ENCODE measurements at regions not wholly inside any gene's neighbourhood (a gene's known extent, or its start where the extent isn't known, plus 50 kb on each side); places are given as distances from the start of the nearest gene placed in this dataset.
A peak's percentile ranks its signal among the peaks of the same experiment; 100 is the strongest.

GRCh38 chr2:42913280-42913878 is 121.0 kb upstream of the HAAO start:
- no peak for DNase-seq (ENCODE audit: low read depth, low spot score)
- in situ Hi-C loops (cut with HindIII; ENCODE audit: low pct_unique_long_range_greater_than_20kb, low sequenced_read_pairs), result no loop called here

DNA sequence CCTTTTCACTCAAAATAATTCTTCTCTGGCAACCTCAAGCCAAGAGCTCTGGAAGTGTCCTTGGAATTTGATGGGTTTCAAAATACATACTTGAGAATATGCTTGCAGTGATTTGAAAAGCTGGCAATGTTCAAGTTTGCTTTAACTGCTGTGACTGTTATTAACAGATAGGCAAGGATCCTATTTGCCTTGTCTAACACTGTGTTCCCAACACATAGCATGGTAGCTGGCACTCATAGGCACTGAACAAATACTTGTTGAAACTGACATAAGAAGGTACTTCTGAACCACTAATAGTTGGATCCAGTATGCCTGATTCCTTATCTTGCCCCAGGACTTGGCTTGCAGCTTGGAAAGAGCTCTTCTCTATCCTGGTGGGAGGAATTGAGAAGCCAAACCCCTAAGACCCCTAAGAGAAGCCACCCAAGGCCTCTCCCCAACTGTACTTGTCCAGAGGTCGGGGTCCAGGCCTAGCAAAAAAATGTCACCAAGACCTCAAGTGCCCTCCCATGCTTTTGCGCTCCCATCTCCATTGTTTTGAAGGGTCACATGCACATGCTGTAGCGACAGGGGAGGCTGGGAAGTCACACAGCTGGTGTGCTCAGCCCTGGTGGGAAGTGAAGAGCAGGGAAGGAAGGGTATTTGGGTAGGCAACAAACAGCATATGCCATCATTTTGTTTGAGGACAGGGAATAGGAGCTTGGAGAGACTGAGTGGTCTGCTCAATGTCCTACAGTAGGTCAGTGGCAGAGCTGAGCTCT is 118.4 kb upstream of the HAAO start:
- no peak for DNase-seq (ENCODE audit: low read depth, low spot score)
- in situ Hi-C loops (cut with HindIII; ENCODE audit: low pct_unique_long_range_greater_than_20kb, low sequenced_read_pairs), result no loop called here

- in situ Hi-C loops (cut with HindIII; ENCODE audit: low pct_unique_long_range_greater_than_20kb, low sequenced_read_pairs), result no loop called here
- DNase-seq (ENCODE audit: low read depth, low spot score), result no peak
These were observed 117.6 kb upstream of the HAAO start for GRCh38 chr2:42909966-42910365.

- no peak for DNase-seq (ENCODE audit: low read depth, low spot score)
- in situ Hi-C loops (cut with HindIII; ENCODE audit: low pct_unique_long_range_greater_than_20kb, low sequenced_read_pairs), result no loop called here
These were observed 116.3 kb upstream of the HAAO start for GRCh38 chr2:42908518-42909200.

DNA sequence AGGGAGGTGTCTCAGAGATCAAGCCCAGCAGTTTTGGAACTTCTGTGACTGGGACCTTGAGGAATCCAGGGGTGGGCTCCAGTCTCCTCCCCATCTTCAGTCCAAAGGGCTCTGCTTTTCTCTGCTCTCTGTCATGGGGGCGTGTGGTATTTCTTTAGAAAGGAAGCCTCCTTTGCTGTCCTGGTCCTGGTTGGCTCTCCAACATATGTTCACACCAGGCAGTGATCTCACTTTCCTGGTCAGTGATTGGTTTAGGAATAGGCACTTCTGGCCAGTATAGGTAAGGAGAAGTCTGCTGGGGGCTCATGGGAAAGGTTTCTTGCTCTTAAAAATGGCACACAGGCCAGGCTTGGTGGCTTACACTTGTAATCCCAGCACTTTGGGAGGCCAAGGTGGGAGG is 115.5 kb upstream of the HAAO start:
- in situ Hi-C loops (cut with HindIII; ENCODE audit: low pct_unique_long_range_greater_than_20kb, low sequenced_read_pairs), result no loop called here
- no peak for DNase-seq (ENCODE audit: low read depth, low spot score)

DNA sequence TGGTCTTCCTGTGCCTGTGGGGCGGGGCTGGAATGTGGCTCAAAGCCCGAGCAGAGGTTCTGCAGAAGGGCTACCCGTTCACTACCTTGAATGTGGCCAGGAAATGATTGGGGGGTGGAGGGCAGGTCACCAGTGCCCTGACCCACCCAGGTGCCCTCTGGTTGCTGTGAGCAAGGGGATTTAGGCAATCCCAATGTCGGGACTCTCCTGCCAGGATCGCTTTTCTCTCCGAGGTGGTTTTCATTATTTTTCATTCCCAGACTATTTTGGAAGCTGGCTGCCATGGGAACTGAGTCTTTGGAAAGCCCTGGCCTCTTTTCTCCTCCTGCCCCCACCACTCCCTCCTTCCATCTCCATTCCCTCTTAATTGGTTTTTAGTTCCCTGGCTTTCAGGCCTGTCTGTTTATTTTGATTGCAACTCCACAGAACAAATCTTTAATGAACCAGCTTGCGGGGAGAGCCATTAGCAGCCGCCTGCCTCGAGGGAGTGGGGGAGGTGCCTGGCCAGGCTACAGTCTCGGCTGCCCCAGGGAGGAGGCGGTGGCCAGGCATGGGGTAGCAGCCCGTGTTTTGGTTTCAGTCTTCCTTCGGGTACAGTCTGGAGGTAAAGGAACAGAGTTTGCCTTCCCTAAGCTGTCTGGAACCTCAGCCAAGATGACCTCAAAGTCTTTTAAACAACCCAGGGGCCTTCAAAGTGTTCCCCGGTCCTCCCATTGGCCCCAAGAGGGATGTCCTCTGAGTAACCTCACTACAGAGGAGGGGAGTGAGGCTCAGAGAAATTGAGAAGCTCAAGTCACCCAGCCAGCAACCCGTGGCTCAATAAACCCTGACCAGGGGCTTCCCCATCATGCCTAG is 114.4 kb upstream of the HAAO start:
- in situ Hi-C loops (cut with HindIII; ENCODE audit: low pct_unique_long_range_greater_than_20kb, low sequenced_read_pairs), result no loop called here
- no peak for DNase-seq (ENCODE audit: low read depth, low spot score)

- in situ Hi-C loops (cut with HindIII; ENCODE audit: low pct_unique_long_range_greater_than_20kb, low sequenced_read_pairs), result no loop called here
- DNase-seq (ENCODE audit: low read depth, low spot score), result no peak
These were observed 113.8 kb upstream of the HAAO start for GRCh38 chr2:42906111-42906556.

GRCh38 chr2:42905341-42906110 is 113.1 kb upstream of the HAAO start:
- peak; percentile 27 for DNase-seq (ENCODE audit: low read depth, low spot score)
- in situ Hi-C loops (cut with HindIII; ENCODE audit: low pct_unique_long_range_greater_than_20kb, low sequenced_read_pairs), result no loop called here

DNA sequence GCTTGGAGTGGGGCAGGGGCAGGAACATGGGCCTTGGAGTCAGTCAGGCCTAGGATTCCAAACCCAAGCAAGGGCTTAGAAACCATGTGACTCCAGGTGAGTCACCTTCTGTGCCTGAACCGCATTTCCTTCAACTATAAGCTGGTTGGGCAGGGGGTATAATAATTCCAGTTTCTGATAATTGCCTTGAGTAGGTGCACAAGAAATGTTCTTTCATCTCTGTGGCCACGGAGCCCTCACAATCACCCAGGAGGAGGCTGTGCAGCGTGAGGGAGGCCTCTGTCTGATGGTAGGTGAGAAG is 112.1 kb upstream of the HAAO start:
- DNase-seq (ENCODE audit: low read depth, low spot score), result no peak
- in situ Hi-C loops (cut with HindIII; ENCODE audit: low pct_unique_long_range_greater_than_20kb, low sequenced_read_pairs), result no loop called here

DNA sequence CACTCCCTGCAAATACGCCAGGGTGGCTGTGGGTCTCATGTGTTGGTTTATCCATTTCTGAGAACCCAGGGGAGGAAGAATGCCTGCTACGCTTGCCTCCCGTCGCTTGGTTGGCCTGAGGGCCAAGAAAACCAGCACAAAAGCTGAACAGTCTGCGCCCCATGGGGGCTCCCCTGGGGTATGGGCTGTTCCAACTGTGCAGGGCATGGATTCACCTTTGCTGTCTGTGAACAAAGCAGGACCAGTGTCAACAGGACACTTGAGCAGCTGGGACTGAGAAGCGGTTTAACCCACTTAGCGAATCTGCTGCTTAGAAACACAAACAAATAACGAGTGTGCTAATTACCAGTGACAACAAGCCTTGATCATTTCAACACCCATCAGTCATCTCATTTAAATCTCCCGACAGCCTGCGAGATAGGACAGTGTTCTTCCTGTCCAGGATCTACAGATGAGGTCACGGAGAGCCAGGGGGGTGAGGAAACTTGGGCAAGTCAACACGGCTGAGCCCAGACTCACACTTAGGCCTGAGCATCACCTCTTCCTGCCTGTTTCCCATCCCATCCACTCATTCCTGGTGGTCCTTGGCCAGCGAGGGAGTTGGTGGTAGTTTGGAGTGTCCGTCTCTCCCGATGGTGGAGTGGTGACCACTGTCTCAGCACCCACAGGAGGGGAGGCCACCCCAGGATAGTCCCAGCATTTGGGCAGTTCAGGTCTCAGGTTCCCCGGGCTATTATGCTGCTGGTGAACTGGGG is 111.6 kb upstream of the HAAO start:
- no peak for DNase-seq (ENCODE audit: low read depth, low spot score)
- in situ Hi-C loops (cut with HindIII; ENCODE audit: low pct_unique_long_range_greater_than_20kb, low sequenced_read_pairs), result no loop called here

- in situ Hi-C loops (cut with HindIII; ENCODE audit: low pct_unique_long_range_greater_than_20kb, low sequenced_read_pairs), result no loop called here
- DNase-seq (ENCODE audit: low read depth, low spot score), result no peak
These were observed 110.7 kb upstream of the HAAO start for GRCh38 chr2:42902939-42903709.

GRCh38 chr2:42901076-42901640 is 108.8 kb upstream of the HAAO start:
- DNase-seq (ENCODE audit: low read depth, low spot score), result no peak
- in situ Hi-C loops (cut with HindIII; ENCODE audit: low pct_unique_long_range_greater_than_20kb, low sequenced_read_pairs), result no loop called here

GRCh38 chr2:42900289-42900891 is 108.0 kb upstream of the HAAO start:
- in situ Hi-C loops (cut with HindIII; ENCODE audit: low pct_unique_long_range_greater_than_20kb, low sequenced_read_pairs), result no loop called here
- no peak for DNase-seq (ENCODE audit: low read depth, low spot score)

- in situ Hi-C loops (cut with HindIII; ENCODE audit: low pct_unique_long_range_greater_than_20kb, low sequenced_read_pairs), result no loop called here
- no peak for DNase-seq (ENCODE audit: low read depth, low spot score)
These were observed 105.0 kb upstream of the HAAO start for GRCh38 chr2:42897358-42897757.

- in situ Hi-C loops (cut with HindIII; ENCODE audit: low pct_unique_long_range_greater_than_20kb, low sequenced_read_pairs), result no loop called here
- no peak for DNase-seq (ENCODE audit: low read depth, low spot score)
These were observed 103.4 kb upstream of the HAAO start for GRCh38 chr2:42895791-42896135.

All from SK-MEL-5 (cell line).